Osteoblast (primary cell): ENCODE measurements at regions not wholly inside any gene's neighbourhood (a gene's known extent, or its start where the extent isn't known, plus 50 kb on each side); places are given as distances from the start of the nearest gene placed in this dataset.

Source experiments
- DNase-seq: peaks from one replicate; pipeline ENCODE4 v3.0.0; 2011; ENCODE audit warnings: low spot score, mixed read lengths; ENCODE audit not compliant: insufficient read length; ENCODE audit errors: missing footprints
- H2AFZ ChIP-seq: 2 replicates; pipeline ENCODE4 v1.6.0; 2011; ENCODE audit warnings: mild to moderate bottlenecking, low read length
- H3K27ac ChIP-seq: 2 replicates; pipeline ENCODE4 v1.5.1; 2011; ENCODE audit warnings: mild to moderate bottlenecking, low read depth, low read length, moderate library complexity
- H3K27me3 ChIP-seq: 2 replicates; pipeline ENCODE4 v1.6.0; 2012; ENCODE audit warnings: mild to moderate bottlenecking, control low read depth, inconsistent platforms, low read length, moderate library complexity; ENCODE audit not compliant: insufficient read depth
- H3K36me3 ChIP-seq: 2 replicates; pipeline ENCODE4 v1.5.1; 2011; ENCODE audit warnings: mild to moderate bottlenecking, low read length, control low read depth, moderate library complexity; ENCODE audit not compliant: insufficient read depth
- H3K4me1 ChIP-seq: 2 replicates; pipeline ENCODE4 v1.5.1; 2011; ENCODE audit warnings: mild to moderate bottlenecking, low read length, control low read depth, moderate library complexity; ENCODE audit not compliant: insufficient read depth
- H3K4me2 ChIP-seq: 2 replicates; pipeline ENCODE4 v1.6.0; 2011; ENCODE audit warnings: mild to moderate bottlenecking, low read length; ENCODE audit not compliant: insufficient read depth
- H3K4me3 ChIP-seq: fragments of 200-600 bp; sonication (generic); 3 replicates; pipeline ENCODE4 v1.5.1; 2012; ENCODE audit warnings: mild to moderate bottlenecking, low read length, inconsistent platforms; ENCODE audit not compliant: insufficient read depth
- H3K79me2 ChIP-seq: 2 replicates; pipeline ENCODE4 v1.6.0; 2012; ENCODE audit warnings: mild to moderate bottlenecking, low read length, control low read depth, inconsistent platforms; ENCODE audit not compliant: insufficient read depth
- H3K9me3 ChIP-seq: 2 replicates; pipeline ENCODE4 v1.5.1; 2011; ENCODE audit warnings: low read depth, low read length, control low read depth
- H4K20me1 ChIP-seq: 2 replicates; pipeline ENCODE4 v1.6.0; 2012; ENCODE audit warnings: mild to moderate bottlenecking, low read length, control low read depth; ENCODE audit not compliant: insufficient read depth
- TF ChIP-seq, protein P1 (sequence below): IDR thresholded peaks from 2 replicates; pipeline ENCODE4 v1.5.1; 2011; ENCODE audit warnings: mild to moderate bottlenecking, low read depth, low read length, moderate library complexity; ENCODE audit errors: extremely low read depth

DNA sequence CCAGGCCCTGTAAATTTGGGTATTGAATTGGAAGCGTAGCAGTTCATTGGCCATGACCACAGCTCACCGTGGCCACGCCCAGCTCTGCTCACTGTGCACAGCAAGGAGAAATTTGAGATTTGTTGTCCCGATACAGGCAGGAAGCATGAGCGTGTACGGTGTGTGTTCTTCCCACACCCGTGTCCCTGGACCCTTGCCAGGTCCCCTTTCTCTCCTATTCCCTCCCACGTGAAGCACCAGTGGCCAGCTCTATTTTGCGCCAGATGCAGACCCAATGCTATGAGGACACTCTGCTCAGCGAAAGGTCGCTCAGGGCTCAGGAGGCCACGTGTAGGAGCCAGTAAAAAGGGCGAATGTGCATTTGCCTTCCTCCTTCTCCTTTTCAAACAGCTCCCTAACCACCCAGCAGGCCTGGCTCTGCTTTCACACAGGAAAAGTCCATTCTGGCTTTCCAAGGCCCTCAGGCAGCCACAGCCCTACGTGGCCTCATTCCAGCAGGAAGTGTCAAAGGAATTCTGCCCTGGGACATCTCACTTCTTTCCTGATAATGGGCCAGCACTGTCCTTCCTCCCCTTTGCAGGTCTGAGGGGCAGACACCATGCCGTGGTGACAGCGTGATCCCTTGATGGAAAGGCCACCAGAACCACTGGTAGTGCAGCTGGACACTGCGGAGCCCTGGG, 499.2 kb upstream of the CDH4 start:
- Histone ChIP-seq H3K4me3 (no peak overlapping the region), H3K36me3 (no peaks in the 10 kb centered on the region), H3K4me1 (no peaks in the 10 kb centered on the region), H3K4me2 (no peak overlapping the region), H3K27ac (no peak overlapping the region), H3K27me3 (no peaks in the 10 kb centered on the region), H3K79me2 (no peaks in the 10 kb centered on the region), H2AFZ (no peak overlapping the region), H3K9me3 (no peaks in the 10 kb centered on the region), H4K20me1 (no peaks in the 10 kb centered on the region)
- DNase-seq, result no peak
- TF ChIP-seq, protein P1, sequence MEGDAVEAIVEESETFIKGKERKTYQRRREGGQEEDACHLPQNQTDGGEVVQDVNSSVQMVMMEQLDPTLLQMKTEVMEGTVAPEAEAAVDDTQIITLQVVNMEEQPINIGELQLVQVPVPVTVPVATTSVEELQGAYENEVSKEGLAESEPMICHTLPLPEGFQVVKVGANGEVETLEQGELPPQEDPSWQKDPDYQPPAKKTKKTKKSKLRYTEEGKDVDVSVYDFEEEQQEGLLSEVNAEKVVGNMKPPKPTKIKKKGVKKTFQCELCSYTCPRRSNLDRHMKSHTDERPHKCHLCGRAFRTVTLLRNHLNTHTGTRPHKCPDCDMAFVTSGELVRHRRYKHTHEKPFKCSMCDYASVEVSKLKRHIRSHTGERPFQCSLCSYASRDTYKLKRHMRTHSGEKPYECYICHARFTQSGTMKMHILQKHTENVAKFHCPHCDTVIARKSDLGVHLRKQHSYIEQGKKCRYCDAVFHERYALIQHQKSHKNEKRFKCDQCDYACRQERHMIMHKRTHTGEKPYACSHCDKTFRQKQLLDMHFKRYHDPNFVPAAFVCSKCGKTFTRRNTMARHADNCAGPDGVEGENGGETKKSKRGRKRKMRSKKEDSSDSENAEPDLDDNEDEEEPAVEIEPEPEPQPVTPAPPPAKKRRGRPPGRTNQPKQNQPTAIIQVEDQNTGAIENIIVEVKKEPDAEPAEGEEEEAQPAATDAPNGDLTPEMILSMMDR, result no peak

DNA sequence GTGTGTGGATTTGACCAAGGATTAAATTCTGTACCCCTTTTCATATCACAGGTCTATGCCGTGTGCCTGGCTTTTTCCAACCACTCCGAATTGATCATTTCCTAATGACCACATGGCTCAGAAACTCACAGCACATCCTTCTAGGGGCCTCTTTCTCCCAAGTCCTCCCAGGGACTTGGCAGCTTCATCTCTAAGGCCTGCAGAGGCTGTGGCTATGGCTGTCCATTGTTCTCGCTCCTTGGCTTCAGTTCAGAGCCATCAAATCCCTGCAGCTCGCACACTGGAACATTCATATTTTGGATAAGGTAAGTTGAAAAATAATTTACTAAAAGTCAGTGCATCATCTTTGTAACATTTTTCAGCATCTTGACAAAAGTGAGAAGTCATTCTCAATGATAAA, 497.2 kb upstream of the CDH4 start:
- TF ChIP-seq, protein P1, result no peak
- H3K4me3 ChIP-seq, result no peak overlapping the region
- H3K79me2 ChIP-seq, result no peaks in the 10 kb centered on the region
- no peaks in the 10 kb centered on the region for H3K36me3 ChIP-seq
- no peak overlapping the region for H2AFZ ChIP-seq
- no peaks in the 10 kb centered on the region for H4K20me1 ChIP-seq
- no peak overlapping the region for H3K4me2 ChIP-seq
- DNase-seq, result no peak
- no peaks in the 10 kb centered on the region for H3K27me3 ChIP-seq
- no peaks in the 10 kb centered on the region for H3K4me1 ChIP-seq
- no peaks in the 10 kb centered on the region for H3K9me3 ChIP-seq
- no peak overlapping the region for H3K27ac ChIP-seq

DNA sequence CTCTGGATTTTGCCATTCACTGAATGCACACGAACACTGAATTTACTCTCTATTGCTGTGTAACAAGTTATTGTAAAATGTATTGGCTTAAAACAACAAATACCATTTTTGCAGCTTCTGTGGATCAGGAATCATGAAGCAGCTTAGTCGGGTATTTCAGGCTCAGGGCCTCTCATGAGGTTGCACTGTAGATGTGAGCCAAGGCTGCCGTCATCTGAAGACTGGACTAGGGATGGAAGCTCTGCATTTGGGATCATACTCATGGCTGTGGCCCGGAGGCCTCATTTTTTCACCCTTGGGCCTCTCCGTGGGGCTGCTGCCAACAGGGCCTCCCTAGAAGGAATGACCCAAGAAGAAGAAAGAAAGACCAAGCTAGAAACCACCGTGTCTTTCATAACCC, 492.4 kb upstream of the CDH4 start:
- Histone ChIP-seq H3K27me3 (no peaks in the 10 kb centered on the region), H2AFZ (no peak overlapping the region), H3K9me3 (no peaks in the 10 kb centered on the region), H3K36me3 (no peaks in the 10 kb centered on the region), H3K79me2 (no peaks in the 10 kb centered on the region), H3K4me2 (no peak overlapping the region), H3K4me1 (no peaks in the 10 kb centered on the region), H3K27ac (no peak overlapping the region), H4K20me1 (no peaks in the 10 kb centered on the region), H3K4me3 (no peak overlapping the region)
- no peak for DNase-seq
- TF ChIP-seq, protein P1, result no peak

DNA sequence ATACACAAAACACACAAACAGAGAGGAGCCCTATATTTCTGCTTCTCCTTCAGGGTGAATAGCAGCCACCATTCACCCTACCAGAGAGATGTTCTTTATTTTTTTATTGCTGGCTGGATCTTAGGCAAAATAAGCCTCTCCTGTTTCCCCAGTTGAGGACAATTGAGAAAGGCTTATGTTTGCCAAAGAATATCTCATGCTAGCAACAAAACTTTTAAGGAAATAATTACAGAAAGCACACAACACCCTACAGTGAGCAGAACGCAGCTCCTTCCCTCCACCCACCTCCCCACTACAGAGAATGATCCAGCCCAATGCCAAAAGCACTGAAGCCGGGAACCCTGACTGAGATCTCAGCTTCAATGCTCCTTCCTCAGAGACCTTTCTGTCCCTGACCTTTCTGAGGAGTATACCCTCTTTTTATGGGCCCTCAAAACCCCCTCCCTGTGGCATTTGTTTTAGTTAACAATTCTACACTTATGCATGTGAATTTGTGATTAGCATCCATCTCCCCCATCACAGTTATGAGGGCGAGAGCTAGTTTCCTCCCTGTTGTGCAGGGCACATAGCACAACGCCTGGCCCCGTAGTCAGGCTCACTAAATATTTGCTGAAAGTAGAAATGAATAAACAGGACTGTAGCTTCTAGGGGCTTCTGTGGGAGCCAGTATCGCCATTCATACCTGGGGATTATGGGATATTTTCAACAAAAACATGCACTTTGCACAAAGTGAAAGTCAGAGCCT, 491.6 kb upstream of the CDH4 start:
- Histone ChIP-seq H3K9me3 (no peaks in the 10 kb centered on the region), H3K4me1 (no peaks in the 10 kb centered on the region), H2AFZ (no peak overlapping the region), H3K27ac (no peak overlapping the region), H3K36me3 (no peaks in the 10 kb centered on the region), H3K79me2 (no peaks in the 10 kb centered on the region), H4K20me1 (no peaks in the 10 kb centered on the region), H3K4me3 (no peak overlapping the region), H3K27me3 (no peaks in the 10 kb centered on the region), H3K4me2 (no peak overlapping the region)
- no peak for DNase-seq
- TF ChIP-seq, protein P1, result no peak
